IMR-90 (cell line): ENCODE measurements at regions not wholly inside any gene's neighbourhood (a gene's known extent, or its start where the extent isn't known, plus 50 kb on each side); places are given as distances from the start of the nearest gene placed in this dataset.

Experiments used
- BHLHE40 ChIP-seq: fragments of 150-350 bp; IDR thresholded peaks from 2 replicates; pipeline ENCODE4 v1.6.1; 2016; ENCODE audit warnings: mild to moderate bottlenecking, low read depth, low read length
- CTCF ChIP-seq: conservative IDR thresholded peaks from 2 replicates; pipeline ENCODE4 v1.5.1; 2012; ENCODE audit warnings: mild to moderate bottlenecking, low read depth, low read length, improper control_type of control experiment
- ELK1 ChIP-seq: fragments of 150-350 bp; IDR thresholded peaks from 2 replicates; pipeline ENCODE4 v1.6.1; 2016; ENCODE audit warnings: low read depth, mild to moderate bottlenecking, low read length, moderate library complexity, borderline replicate concordance
- FOS ChIP-seq: fragments of 150-350 bp; IDR thresholded peaks from 2 replicates; pipeline ENCODE4 v1.6.1; 2016; ENCODE audit warnings: low read depth, low read length
- MAFK ChIP-seq: IDR thresholded peaks from 2 replicates; pipeline ENCODE4 v1.6.1; 2012; ENCODE audit warnings: low read depth, low read length, improper control_type of control experiment
- MXI1 ChIP-seq: IDR thresholded peaks from 2 replicates; pipeline ENCODE4 v1.6.1; 2012; ENCODE audit warnings: low read depth, mild to moderate bottlenecking, low read length, moderate library complexity, borderline replicate concordance
- POLR2A ChIP-seq: IDR thresholded peaks from 2 replicates; pipeline ENCODE4 v1.6.1; 2012; ENCODE audit warnings: mild to moderate bottlenecking, low read depth, low read length
- RAD21 ChIP-seq: IDR thresholded peaks from 2 replicates; pipeline ENCODE4 v1.6.1; 2012; ENCODE audit warnings: low read length, improper control_type of control experiment
- RFX5 ChIP-seq: IDR thresholded peaks from 2 replicates; pipeline ENCODE4 v1.8.0; 2012; ENCODE audit warnings: low read depth, mild to moderate bottlenecking, low read length, moderate library complexity
- USF2 ChIP-seq: fragments of 150-350 bp; IDR thresholded peaks from 2 replicates; pipeline ENCODE4 v1.6.1; 2017; ENCODE audit warnings: mild to moderate bottlenecking, antibody characterized with exemption, low read length, low read depth

GRCh38 chr4:91963486-91963885, 340.3 kb upstream of the GRID2 start:
- TF ChIP-seq POLR2A (no peak), MAFK (no peak), CTCF (no peak), MXI1 (no peak), RAD21 (no peak), BHLHE40 (0 out of 2 replicates have a peak, but pooled peaks have one; percentile 12), FOS (0 out of 2 replicates have a peak, but pooled peaks have one; percentile 21), USF2 (no peak), RFX5 (no peak), ELK1 (no peak)
